Parathyroid adenoma (tissue), 2 donors: ENCODE measurements at regions not wholly inside any gene's neighbourhood (a gene's known extent, or its start where the extent isn't known, plus 50 kb on each side); places are given as distances from the start of the nearest gene placed in this dataset.
"Not testable (repeated sequence)": the region's sequence is repeated elsewhere in the genome, so short reads cannot be mapped to it uniquely, and the experiment has no call there.

ENCODE experiments used
- H2AFZ ChIP-seq: fragments of 300-600 bp; sonication (generic); one replicate; pipeline ENCODE4 v1.7.0; 2017; ENCODE audit warnings: antibody characterized with exemption, mild to moderate bottlenecking
- H3K27ac ChIP-seq: fragments of 300-600 bp; sonication (generic); one replicate; pipeline ENCODE4 v1.7.0; 2017
- H3K27me3 ChIP-seq: fragments of 300-600 bp; sonication (generic); one replicate; pipeline ENCODE4 v1.7.0; 2017; ENCODE audit warnings: low read length; ENCODE audit not compliant: control insufficient read depth, insufficient read depth
- H3K36me3 ChIP-seq: fragments of 300-600 bp; sonication (generic); one replicate; pipeline ENCODE4 v1.7.0; 2017; ENCODE audit warnings: low read length; ENCODE audit not compliant: control insufficient read depth, insufficient read depth
- H3K4me1 ChIP-seq: fragments of 300-600 bp; sonication (generic); one replicate; pipeline ENCODE4 v1.7.0; 2017; ENCODE audit warnings: control low read depth
- H3K4me2 ChIP-seq: fragments of 300-600 bp; sonication (generic); one replicate; pipeline ENCODE4 v1.7.0; 2017; ENCODE audit warnings: low read length
- H3K4me3 ChIP-seq: fragments of 300-600 bp; sonication (generic); one replicate; pipeline ENCODE4 v1.7.0; 2017; ENCODE audit warnings: low read depth, low read length
- H3K79me2 ChIP-seq: fragments of 300-600 bp; sonication (generic); one replicate; pipeline ENCODE4 v1.7.0; 2017; ENCODE audit warnings: control low read depth
- H3K9ac ChIP-seq: fragments of 300-600 bp; sonication (generic); one replicate; pipeline ENCODE4 v1.7.0; 2017; ENCODE audit warnings: mild to moderate bottlenecking
- H3K9me3 ChIP-seq: fragments of 300-600 bp; sonication (generic); one replicate; pipeline ENCODE4 v1.7.0; 2017; ENCODE audit warnings: low read length; ENCODE audit not compliant: control insufficient read depth
- TF ChIP-seq, protein P1 (sequence below): fragments of 300-600 bp; sonication (generic); IDR thresholded peaks from one replicate; pipeline ENCODE4 v1.7.0; 2017; ENCODE audit warnings: antibody characterized with exemption, mild to moderate bottlenecking
- donor health status: primary hyperparathyroidism.

DNA sequence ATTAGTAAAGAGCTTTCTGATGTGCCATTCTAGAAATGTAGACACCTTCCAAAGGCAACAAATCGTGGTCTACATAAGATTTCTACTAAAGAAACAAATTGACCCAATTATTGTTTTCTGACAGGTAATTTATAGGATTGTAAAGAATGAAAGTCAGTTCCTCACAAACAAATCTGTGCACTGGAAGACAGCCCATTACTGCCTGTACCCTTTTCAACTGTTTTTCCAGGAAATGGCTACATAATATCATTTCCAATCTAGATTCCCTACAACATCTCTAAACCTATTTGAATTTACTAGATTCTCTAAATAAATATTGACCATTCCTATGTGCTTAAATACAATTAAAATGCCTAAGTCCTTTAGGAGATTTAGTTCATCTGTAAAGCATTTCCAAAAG lies 939.1 kb downstream of the FSCB start:
- Histone ChIP-seq H3K4me3 (no peak overlapping the region), H3K79me2 (no peaks in the 10 kb centered on the region), H3K36me3 (no peaks in the 10 kb centered on the region), H3K27ac (no peak overlapping the region), H3K27me3 (no peaks in the 10 kb centered on the region), H2AFZ (no peak overlapping the region), H3K9ac (no peak overlapping the region), H3K4me1 (no peaks in the 10 kb centered on the region), H3K9me3 (no peaks in the 10 kb centered on the region), H3K4me2 (no peak overlapping the region)
- TF ChIP-seq, protein P1, sequence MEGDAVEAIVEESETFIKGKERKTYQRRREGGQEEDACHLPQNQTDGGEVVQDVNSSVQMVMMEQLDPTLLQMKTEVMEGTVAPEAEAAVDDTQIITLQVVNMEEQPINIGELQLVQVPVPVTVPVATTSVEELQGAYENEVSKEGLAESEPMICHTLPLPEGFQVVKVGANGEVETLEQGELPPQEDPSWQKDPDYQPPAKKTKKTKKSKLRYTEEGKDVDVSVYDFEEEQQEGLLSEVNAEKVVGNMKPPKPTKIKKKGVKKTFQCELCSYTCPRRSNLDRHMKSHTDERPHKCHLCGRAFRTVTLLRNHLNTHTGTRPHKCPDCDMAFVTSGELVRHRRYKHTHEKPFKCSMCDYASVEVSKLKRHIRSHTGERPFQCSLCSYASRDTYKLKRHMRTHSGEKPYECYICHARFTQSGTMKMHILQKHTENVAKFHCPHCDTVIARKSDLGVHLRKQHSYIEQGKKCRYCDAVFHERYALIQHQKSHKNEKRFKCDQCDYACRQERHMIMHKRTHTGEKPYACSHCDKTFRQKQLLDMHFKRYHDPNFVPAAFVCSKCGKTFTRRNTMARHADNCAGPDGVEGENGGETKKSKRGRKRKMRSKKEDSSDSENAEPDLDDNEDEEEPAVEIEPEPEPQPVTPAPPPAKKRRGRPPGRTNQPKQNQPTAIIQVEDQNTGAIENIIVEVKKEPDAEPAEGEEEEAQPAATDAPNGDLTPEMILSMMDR, result no peak

DNA sequence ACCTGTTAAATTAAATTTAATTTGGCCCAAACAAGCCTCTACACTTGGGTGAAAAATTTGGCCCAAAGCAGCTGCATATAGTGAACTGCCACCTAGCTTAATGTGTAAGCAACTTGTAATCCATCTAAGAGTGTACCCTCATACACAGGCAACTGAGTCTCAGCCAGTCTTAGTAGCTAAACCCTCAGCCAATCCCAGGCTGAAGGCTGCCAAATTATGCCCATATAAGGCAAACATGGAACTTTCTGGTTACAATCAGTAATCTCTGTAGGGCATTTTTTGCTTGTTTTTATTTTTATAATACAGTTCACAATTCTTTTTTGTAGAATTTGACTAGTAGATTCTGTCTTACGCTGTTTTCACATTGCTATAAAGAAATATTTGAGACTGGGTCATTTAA lies 958.7 kb downstream of the FSCB start:
- TF ChIP-seq, protein P1, result no peak
- H3K4me1 ChIP-seq, result no peaks in the 10 kb centered on the region
- H3K27ac ChIP-seq, result no peak overlapping the region
- no peak overlapping the region for H3K4me2 ChIP-seq
- no peak overlapping the region for H2AFZ ChIP-seq
- H3K27me3 ChIP-seq, result no peaks in the 10 kb centered on the region
- H3K4me3 ChIP-seq, result no peak overlapping the region
- H3K79me2 ChIP-seq, result no peaks in the 10 kb centered on the region
- no peaks in the 10 kb centered on the region for H3K36me3 ChIP-seq
- H3K9ac ChIP-seq, result no peak overlapping the region
- no peaks in the 10 kb centered on the region for H3K9me3 ChIP-seq

DNA sequence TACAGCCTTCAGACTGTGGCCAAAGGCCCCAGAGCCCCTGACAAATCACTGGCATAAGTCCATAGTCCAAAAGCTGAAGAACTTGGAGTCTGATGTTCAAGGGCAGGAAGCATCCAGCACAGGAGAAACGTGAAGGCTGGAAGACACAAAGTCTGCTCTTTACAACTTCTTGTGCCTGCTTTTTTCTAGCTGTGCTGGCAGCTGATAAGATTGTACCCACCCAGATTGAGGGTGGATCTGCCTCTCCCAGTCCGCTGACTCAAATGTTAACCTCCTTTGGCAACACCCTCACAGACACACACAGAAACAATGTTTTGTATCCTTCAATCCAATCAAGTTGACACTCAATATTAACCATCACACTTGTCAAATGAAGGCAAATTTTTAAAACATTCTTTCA lies 959.5 kb downstream of the FSCB start:
- H3K4me3 ChIP-seq, H3K36me3 ChIP-seq, H3K4me2 ChIP-seq, H3K4me1 ChIP-seq, H3K79me2 ChIP-seq, H3K27me3 ChIP-seq, H2AFZ ChIP-seq, H3K9ac ChIP-seq, H3K9me3 ChIP-seq, H3K27ac ChIP-seq: not testable (repeated sequence)

DNA sequence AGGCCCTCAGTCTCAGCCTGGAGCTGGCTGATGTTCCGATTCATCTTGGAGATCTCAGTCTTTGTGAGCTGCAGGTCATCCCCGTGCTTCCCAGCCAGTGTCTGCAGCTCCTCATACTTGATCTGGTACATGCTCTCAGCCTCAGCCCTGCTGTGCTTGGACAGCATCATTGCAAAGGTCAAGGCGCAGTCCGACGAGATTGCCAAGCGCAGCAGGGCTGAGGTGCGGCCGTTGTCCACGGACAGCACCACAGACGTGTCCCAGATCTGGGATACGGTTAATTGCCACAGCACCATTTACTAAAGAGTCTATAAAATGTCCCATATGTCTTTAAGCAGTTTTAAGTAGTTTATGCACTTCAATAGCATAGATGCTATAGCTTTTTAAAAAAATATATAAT lies 965.7 kb downstream of the FSCB start:
- H3K4me3 ChIP-seq, result no peak overlapping the region
- H2AFZ ChIP-seq, result no peak overlapping the region
- H3K27ac ChIP-seq, result no peak overlapping the region
- no peaks in the 10 kb centered on the region for H3K4me1 ChIP-seq
- no peaks in the 10 kb centered on the region for H3K79me2 ChIP-seq
- H3K4me2 ChIP-seq, result no peak overlapping the region
- H3K27me3 ChIP-seq, result no peaks in the 10 kb centered on the region
- no peaks in the 10 kb centered on the region for H3K36me3 ChIP-seq
- H3K9ac ChIP-seq, result no peak overlapping the region
- no peaks in the 10 kb centered on the region for H3K9me3 ChIP-seq
- TF ChIP-seq, protein P1, result no peak

DNA sequence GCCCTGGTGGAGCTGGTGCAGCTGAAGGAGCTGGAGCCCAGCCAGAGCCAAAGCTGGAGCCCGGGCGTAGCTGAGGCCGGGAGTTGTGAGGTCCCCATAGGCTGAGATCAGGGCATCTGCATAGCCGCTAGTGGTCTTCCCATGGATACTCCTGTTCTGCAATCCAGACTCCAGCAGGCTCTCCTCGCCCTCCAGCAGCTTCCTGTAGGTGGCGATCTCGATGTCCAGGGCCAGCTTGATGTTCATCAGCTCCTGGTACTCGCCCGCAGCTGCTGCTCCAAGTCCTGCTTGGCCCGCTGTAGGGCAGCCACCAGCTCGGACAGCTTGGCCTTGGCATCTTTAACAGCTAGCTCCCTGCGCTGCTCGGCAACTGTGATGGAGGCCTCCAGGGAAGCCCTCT lies 966.1 kb downstream of the FSCB start:
- no peak overlapping the region for H3K4me2 ChIP-seq
- no peak overlapping the region for H3K4me3 ChIP-seq
- H3K9me3 ChIP-seq, result no peaks in the 10 kb centered on the region
- no peaks in the 10 kb centered on the region for H3K27me3 ChIP-seq
- TF ChIP-seq, protein P1, result no peak
- no peak overlapping the region for H3K9ac ChIP-seq
- H3K79me2 ChIP-seq, result no peaks in the 10 kb centered on the region
- H3K36me3 ChIP-seq, result no peaks in the 10 kb centered on the region
- H3K4me1 ChIP-seq, result no peaks in the 10 kb centered on the region
- no peak overlapping the region for H2AFZ ChIP-seq
- H3K27ac ChIP-seq, result no peak overlapping the region
